ENCODE measurements at regions not wholly inside any gene's neighbourhood (a gene's known extent, or its start where the extent isn't known, plus 50 kb on each side); places are given as distances from the start of the nearest gene placed in this dataset.

DNA sequence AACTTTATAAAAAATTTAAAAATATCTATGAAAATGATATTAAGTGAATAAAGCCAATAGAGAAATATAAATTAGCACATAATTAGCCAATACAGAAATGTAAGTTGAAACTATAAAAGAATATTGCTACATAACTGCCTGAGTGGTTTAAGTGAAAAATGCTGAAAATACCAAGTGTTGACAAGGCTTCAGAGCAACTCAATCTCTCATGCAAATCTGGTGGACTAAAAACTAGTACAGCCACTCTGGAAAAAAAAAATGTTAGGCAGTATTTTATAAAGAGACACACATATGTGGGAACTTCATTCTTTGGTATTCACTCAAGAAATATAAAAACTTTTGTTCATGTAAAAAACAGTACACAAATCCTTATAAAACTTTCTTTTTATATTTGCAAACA lies 833.7 kb upstream of the ROBO1 start:
- ATAC-seq (no peak), DNase-seq (ENCODE audit: low read depth in 1 of 2, low spot score in 1 of 2) (no peak), FAIRE-seq (peak; percentile 7)
- Histone ChIP-seq H3K9me3 (peaks cover 4% of the 10 kb centered on the region; the same call in 1 of the 3 replicates), H3K27ac (no peak overlapping the region), H3K4me3 (no peak overlapping the region), H3K4me2 (no peak overlapping the region), H3K4me1 (no peaks in the 10 kb centered on the region)
- ChIA-PET POLR2A (no interaction called here), CTCF (no interaction called here)
- TF ChIP-seq ESRRA (IDR thresholded peaks at IDR 0.05; ENCODE audit: borderline replicate concordance, low read length) = no peak
- TF ChIP-seq TP53 (CRISPR knock-in tag; IDR thresholded peaks at IDR 0.05) = no peak
- TF ChIP-seq POLR2A (IDR thresholded peaks at IDR 0.05; ENCODE audit: low read length) = no peak
- TF ChIP-seq RARB (CRISPR knock-in tag; IDR thresholded peaks at IDR 0.05) = no peak
- TF ChIP-seq TFCP2L1 (CRISPR knock-in tag; IDR thresholded peaks at IDR 0.05) = no peak
- TF ChIP-seq, protein P1, sequence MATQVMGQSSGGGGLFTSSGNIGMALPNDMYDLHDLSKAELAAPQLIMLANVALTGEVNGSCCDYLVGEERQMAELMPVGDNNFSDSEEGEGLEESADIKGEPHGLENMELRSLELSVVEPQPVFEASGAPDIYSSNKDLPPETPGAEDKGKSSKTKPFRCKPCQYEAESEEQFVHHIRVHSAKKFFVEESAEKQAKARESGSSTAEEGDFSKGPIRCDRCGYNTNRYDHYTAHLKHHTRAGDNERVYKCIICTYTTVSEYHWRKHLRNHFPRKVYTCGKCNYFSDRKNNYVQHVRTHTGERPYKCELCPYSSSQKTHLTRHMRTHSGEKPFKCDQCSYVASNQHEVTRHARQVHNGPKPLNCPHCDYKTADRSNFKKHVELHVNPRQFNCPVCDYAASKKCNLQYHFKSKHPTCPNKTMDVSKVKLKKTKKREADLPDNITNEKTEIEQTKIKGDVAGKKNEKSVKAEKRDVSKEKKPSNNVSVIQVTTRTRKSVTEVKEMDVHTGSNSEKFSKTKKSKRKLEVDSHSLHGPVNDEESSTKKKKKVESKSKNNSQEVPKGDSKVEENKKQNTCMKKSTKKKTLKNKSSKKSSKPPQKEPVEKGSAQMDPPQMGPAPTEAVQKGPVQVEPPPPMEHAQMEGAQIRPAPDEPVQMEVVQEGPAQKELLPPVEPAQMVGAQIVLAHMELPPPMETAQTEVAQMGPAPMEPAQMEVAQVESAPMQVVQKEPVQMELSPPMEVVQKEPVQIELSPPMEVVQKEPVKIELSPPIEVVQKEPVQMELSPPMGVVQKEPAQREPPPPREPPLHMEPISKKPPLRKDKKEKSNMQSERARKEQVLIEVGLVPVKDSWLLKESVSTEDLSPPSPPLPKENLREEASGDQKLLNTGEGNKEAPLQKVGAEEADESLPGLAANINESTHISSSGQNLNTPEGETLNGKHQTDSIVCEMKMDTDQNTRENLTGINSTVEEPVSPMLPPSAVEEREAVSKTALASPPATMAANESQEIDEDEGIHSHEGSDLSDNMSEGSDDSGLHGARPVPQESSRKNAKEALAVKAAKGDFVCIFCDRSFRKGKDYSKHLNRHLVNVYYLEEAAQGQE (IDR thresholded peaks at IDR 0.05) = no peak
- TF ChIP-seq, protein P2, sequence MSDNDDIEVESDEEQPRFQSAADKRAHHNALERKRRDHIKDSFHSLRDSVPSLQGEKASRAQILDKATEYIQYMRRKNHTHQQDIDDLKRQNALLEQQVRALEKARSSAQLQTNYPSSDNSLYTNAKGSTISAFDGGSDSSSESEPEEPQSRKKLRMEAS (IDR thresholded peaks at IDR 0.05) = no peak
- TF ChIP-seq MAZ (IDR thresholded peaks at IDR 0.05; ENCODE audit: borderline replicate concordance, low read depth, low read length) = no peak
- no peak for TF ChIP-seq ZNF302 (CRISPR knock-in tag; IDR thresholded peaks at IDR 0.05)
- TF ChIP-seq, protein P3, sequence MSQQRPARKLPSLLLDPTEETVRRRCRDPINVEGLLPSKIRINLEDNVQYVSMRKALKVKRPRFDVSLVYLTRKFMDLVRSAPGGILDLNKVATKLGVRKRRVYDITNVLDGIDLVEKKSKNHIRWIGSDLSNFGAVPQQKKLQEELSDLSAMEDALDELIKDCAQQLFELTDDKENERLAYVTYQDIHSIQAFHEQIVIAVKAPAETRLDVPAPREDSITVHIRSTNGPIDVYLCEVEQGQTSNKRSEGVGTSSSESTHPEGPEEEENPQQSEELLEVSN (IDR thresholded peaks at IDR 0.05; ENCODE audit: borderline replicate concordance, low read depth) = no peak
- TF ChIP-seq CHD4 (IDR thresholded peaks at IDR 0.05; ENCODE audit: borderline replicate concordance) = no peak
- TF ChIP-seq CBX2 (IDR thresholded peaks at IDR 0.05; ENCODE audit: borderline replicate concordance, low read depth) = no peak
- TF ChIP-seq, protein P4, sequence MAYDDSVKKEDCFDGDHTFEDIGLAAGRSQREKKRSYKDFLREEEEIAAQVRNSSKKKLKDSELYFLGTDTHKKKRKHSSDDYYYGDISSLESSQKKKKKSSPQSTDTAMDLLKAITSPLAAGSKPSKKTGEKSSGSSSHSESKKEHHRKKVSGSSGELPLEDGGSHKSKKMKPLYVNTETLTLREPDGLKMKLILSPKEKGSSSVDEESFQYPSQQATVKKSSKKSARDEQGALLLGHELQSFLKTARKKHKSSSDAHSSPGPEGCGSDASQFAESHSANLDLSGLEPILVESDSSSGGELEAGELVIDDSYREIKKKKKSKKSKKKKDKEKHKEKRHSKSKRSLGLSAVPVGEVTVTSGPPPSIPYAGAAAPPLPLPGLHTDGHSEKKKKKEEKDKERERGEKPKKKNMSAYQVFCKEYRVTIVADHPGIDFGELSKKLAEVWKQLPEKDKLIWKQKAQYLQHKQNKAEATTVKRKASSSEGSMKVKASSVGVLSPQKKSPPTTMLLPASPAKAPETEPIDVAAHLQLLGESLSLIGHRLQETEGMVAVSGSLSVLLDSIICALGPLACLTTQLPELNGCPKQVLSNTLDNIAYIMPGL (CRISPR knock-in tag; IDR thresholded peaks at IDR 0.05; ENCODE audit: borderline replicate concordance) = no peak
- TF ChIP-seq EHF (CRISPR knock-in tag; IDR thresholded peaks at IDR 0.05) = no peak
- TF ChIP-seq, protein P5, sequence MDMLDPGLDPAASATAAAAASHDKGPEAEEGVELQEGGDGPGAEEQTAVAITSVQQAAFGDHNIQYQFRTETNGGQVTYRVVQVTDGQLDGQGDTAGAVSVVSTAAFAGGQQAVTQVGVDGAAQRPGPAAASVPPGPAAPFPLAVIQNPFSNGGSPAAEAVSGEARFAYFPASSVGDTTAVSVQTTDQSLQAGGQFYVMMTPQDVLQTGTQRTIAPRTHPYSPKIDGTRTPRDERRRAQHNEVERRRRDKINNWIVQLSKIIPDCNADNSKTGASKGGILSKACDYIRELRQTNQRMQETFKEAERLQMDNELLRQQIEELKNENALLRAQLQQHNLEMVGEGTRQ (IDR thresholded peaks at IDR 0.05) = no peak

DNA sequence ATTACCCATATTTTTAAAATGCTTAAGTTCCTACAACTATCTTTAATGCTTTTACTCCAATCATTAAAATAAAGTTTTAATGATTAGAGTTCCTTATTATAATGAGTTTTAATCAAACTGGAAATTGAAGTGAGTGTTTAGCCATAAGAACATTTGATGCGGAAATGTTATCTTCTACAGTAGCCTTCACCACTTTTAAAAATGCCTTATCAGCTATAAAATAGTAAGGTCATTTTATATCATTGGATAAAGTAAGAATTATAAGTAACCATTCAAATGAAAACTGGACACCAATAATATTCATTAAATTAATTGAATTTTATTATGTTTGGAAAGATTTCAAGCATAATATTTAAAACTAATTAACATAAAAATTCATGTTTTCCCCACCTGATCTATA lies 825.0 kb upstream of the ROBO1 start:
- 0% methylated on average over 1 of the region's 1 CpG for WGBS (ENCODE audit: missing lambda C conversion rate)
- CTCF ChIA-PET = no interaction called here
- peaks cover 10% of the 10 kb centered on the region; the same call in 2 of the 3 replicates for H3K9me3 ChIP-seq
- POLR2A ChIA-PET = no interaction called here
- H3K4me2 ChIP-seq = no peak overlapping the region
- DNase-seq (ENCODE audit: low read depth in 1 of 2, low spot score in 1 of 2) (no peak), FAIRE-seq (no peak), ATAC-seq (no peak)
- no peak for TF ChIP-seq ESRRA (IDR thresholded peaks at IDR 0.05; ENCODE audit: borderline replicate concordance, low read length)
- no peak for TF ChIP-seq RFX5 (IDR thresholded peaks at IDR 0.05)
- peak; percentile 80 for TF ChIP-seq MAFK (IDR thresholded peaks at IDR 0.05; ENCODE audit: partially characterized antibody)
- TF ChIP-seq, protein P3 (IDR thresholded peaks at IDR 0.05; ENCODE audit: borderline replicate concordance, low read depth) = no peak
- no peak for TF ChIP-seq FOSB (CRISPR knock-in tag; IDR thresholded peaks at IDR 0.05)
- no peak for TF ChIP-seq CBX8 (IDR thresholded peaks at IDR 0.05)
- H3K4me3 ChIP-seq = no peak overlapping the region
- no peaks in the 10 kb centered on the region for H3K4me1 ChIP-seq
- no peak overlapping the region for H3K27ac ChIP-seq

All from A549 (cell line).